HT-29 (cell line): ENCODE measurements at regions not wholly inside any gene's neighbourhood (a gene's known extent, or its start where the extent isn't known, plus 50 kb on each side); places are given as distances from the start of the nearest gene placed in this dataset.

Experiments used
- DNase-seq: peaks from one replicate; pipeline ENCODE4 v3.0.0-alpha.2; 2015; ENCODE audit warnings: low spot score

GRCh38 chr15:66945286-66945685 is 120.1 kb upstream of the SMAD3 start:
- no peak for DNase-seq

GRCh38 chr15:66945842-66946241 is 119.6 kb upstream of the SMAD3 start:
- DNase-seq, result no peak

GRCh38 chr15:66946578-66947164 is 118.7 kb upstream of the SMAD3 start:
- peak; percentile 94 for DNase-seq

- DNase-seq, result no peak
Observed at GRCh38 chr15:66947471-66947870, 117.9 kb upstream of the SMAD3 start.

- DNase-seq, result no peak
Observed at GRCh38 chr15:66948294-66948693, 117.1 kb upstream of the SMAD3 start.

- no peak for DNase-seq
Observed at GRCh38 chr15:66950114-66950513, 115.3 kb upstream of the SMAD3 start.

GRCh38 chr15:66951531-66952320 is 113.7 kb upstream of the SMAD3 start:
- no peak for DNase-seq

- DNase-seq, result no peak
Observed at GRCh38 chr15:66952756-66953522, 112.5 kb upstream of the SMAD3 start.

GRCh38 chr15:66953523-66954229 is 111.7 kb upstream of the SMAD3 start:
- no peak for DNase-seq

GRCh38 chr15:66954601-66955000 is 110.8 kb upstream of the SMAD3 start:
- DNase-seq, result no peak

- DNase-seq, result no peak
Observed at GRCh38 chr15:66955001-66955516, 110.3 kb upstream of the SMAD3 start.

- DNase-seq, result peak; percentile 42
Observed at GRCh38 chr15:66955871-66956585, 109.4 kb upstream of the SMAD3 start.

GRCh38 chr15:66956672-66957430 is 108.6 kb upstream of the SMAD3 start:
- DNase-seq, result no peak

GRCh38 chr15:66957431-66957720 is 108.0 kb upstream of the SMAD3 start:
- no peak for DNase-seq

- DNase-seq, result no peak
Observed at GRCh38 chr15:66959066-66959465, 106.3 kb upstream of the SMAD3 start.

- DNase-seq, result no peak
Observed at GRCh38 chr15:66959875-66960274, 105.5 kb upstream of the SMAD3 start.

GRCh38 chr15:66960519-66960918 is 104.9 kb upstream of the SMAD3 start:
- DNase-seq, result no peak

- DNase-seq, result no peak
Observed at GRCh38 chr15:66961407-66961884, 104.0 kb upstream of the SMAD3 start.

GRCh38 chr15:66961901-66962300 is 103.5 kb upstream of the SMAD3 start:
- no peak for DNase-seq

GRCh38 chr15:66962522-66962921 is 102.9 kb upstream of the SMAD3 start:
- DNase-seq, result no peak
